Osteoblast (primary cell): ENCODE measurements at regions not wholly inside any gene's neighbourhood (a gene's known extent, or its start where the extent isn't known, plus 50 kb on each side); places are given as distances from the start of the nearest gene placed in this dataset.

Experiments
- DNase-seq: peaks from one replicate; pipeline ENCODE4 v3.0.0; 2011; ENCODE audit warnings: low spot score, mixed read lengths; ENCODE audit not compliant: insufficient read length; ENCODE audit errors: missing footprints
- H2AFZ ChIP-seq: 2 replicates; pipeline ENCODE4 v1.6.0; 2011; ENCODE audit warnings: mild to moderate bottlenecking, low read length
- H3K27ac ChIP-seq: 2 replicates; pipeline ENCODE4 v1.5.1; 2011; ENCODE audit warnings: mild to moderate bottlenecking, low read depth, low read length, moderate library complexity
- H3K27me3 ChIP-seq: 2 replicates; pipeline ENCODE4 v1.6.0; 2012; ENCODE audit warnings: mild to moderate bottlenecking, control low read depth, inconsistent platforms, low read length, moderate library complexity; ENCODE audit not compliant: insufficient read depth
- H3K36me3 ChIP-seq: 2 replicates; pipeline ENCODE4 v1.5.1; 2011; ENCODE audit warnings: mild to moderate bottlenecking, low read length, control low read depth, moderate library complexity; ENCODE audit not compliant: insufficient read depth
- H3K4me1 ChIP-seq: 2 replicates; pipeline ENCODE4 v1.5.1; 2011; ENCODE audit warnings: mild to moderate bottlenecking, low read length, control low read depth, moderate library complexity; ENCODE audit not compliant: insufficient read depth
- H3K4me2 ChIP-seq: 2 replicates; pipeline ENCODE4 v1.6.0; 2011; ENCODE audit warnings: mild to moderate bottlenecking, low read length; ENCODE audit not compliant: insufficient read depth
- H3K4me3 ChIP-seq: fragments of 200-600 bp; sonication (generic); 3 replicates; pipeline ENCODE4 v1.5.1; 2012; ENCODE audit warnings: mild to moderate bottlenecking, low read length, inconsistent platforms; ENCODE audit not compliant: insufficient read depth
- H3K79me2 ChIP-seq: 2 replicates; pipeline ENCODE4 v1.6.0; 2012; ENCODE audit warnings: mild to moderate bottlenecking, low read length, control low read depth, inconsistent platforms; ENCODE audit not compliant: insufficient read depth
- H3K9me3 ChIP-seq: 2 replicates; pipeline ENCODE4 v1.5.1; 2011; ENCODE audit warnings: low read depth, low read length, control low read depth
- H4K20me1 ChIP-seq: 2 replicates; pipeline ENCODE4 v1.6.0; 2012; ENCODE audit warnings: mild to moderate bottlenecking, low read length, control low read depth; ENCODE audit not compliant: insufficient read depth
- TF ChIP-seq, protein P1 (sequence below): IDR thresholded peaks from 2 replicates; pipeline ENCODE4 v1.5.1; 2011; ENCODE audit warnings: mild to moderate bottlenecking, low read depth, low read length, moderate library complexity; ENCODE audit errors: extremely low read depth

DNA sequence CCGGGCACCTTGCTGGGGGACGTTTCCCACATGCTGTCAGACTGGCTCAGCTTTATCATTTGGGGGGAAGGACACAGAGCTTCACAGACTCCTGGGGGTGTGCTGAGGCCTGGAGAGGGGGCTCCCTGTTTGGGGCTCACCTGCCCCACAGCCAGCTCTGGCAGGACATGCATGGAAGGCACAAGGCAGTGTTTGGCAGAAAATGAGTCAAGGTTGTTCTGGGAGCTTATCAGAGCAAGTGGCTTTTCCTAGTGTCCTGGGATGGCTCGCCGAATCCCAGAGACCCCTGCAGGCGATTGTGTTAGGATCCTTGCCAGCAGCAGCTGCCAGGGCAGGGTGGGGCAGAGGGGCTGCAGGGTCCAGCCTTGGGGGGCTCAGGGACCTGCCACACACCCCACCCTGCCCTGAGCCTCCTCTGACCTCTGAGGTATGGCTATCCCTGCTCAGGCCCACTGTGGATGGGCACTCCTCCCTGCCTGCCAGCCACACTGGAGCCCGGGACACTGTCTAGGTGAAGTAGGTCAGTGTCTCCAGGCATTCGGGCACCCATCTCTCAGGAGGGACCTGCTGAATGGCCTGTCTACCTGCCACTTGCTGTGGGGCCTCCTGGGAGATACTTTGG is 1323.0 kb downstream of the BRD1 start:
- Histone ChIP-seq H2AFZ (no peak overlapping the region), H3K27me3 (no peaks in the 10 kb centered on the region), H3K79me2 (no peaks in the 10 kb centered on the region), H3K9me3 (no peaks in the 10 kb centered on the region), H4K20me1 (no peaks in the 10 kb centered on the region), H3K27ac (no peak overlapping the region), H3K4me3 (no peak overlapping the region), H3K36me3 (no peaks in the 10 kb centered on the region), H3K4me1 (no peaks in the 10 kb centered on the region), H3K4me2 (no peak overlapping the region)
- DNase-seq, result no peak
- TF ChIP-seq, protein P1, sequence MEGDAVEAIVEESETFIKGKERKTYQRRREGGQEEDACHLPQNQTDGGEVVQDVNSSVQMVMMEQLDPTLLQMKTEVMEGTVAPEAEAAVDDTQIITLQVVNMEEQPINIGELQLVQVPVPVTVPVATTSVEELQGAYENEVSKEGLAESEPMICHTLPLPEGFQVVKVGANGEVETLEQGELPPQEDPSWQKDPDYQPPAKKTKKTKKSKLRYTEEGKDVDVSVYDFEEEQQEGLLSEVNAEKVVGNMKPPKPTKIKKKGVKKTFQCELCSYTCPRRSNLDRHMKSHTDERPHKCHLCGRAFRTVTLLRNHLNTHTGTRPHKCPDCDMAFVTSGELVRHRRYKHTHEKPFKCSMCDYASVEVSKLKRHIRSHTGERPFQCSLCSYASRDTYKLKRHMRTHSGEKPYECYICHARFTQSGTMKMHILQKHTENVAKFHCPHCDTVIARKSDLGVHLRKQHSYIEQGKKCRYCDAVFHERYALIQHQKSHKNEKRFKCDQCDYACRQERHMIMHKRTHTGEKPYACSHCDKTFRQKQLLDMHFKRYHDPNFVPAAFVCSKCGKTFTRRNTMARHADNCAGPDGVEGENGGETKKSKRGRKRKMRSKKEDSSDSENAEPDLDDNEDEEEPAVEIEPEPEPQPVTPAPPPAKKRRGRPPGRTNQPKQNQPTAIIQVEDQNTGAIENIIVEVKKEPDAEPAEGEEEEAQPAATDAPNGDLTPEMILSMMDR, result no peak

DNA sequence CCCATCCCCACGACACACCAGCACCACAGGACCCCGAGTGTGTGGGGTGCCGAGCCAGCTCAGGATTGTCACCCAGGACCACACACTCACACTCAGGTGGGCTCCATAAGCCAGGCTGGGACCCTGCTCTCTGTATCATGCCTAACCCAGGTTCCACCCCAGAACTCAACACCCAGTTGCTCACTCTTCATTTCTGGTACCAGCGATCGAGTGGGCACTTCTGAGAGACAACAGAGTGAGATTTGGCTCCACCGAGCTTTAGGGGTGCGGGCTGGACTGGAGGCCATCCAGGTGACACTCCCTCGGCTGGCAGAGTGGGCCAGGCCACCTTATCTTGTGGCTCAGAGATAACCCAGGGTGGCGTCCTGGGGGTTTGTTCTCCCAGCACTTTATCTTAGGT is 1323.8 kb downstream of the BRD1 start:
- Histone ChIP-seq H3K27ac (no peak overlapping the region), H4K20me1 (no peaks in the 10 kb centered on the region), H3K4me2 (no peak overlapping the region), H3K4me3 (no peak overlapping the region), H3K36me3 (no peaks in the 10 kb centered on the region), H3K4me1 (no peaks in the 10 kb centered on the region), H3K27me3 (no peaks in the 10 kb centered on the region), H3K79me2 (no peaks in the 10 kb centered on the region), H2AFZ (no peak overlapping the region), H3K9me3 (no peaks in the 10 kb centered on the region)
- TF ChIP-seq, protein P1, result no peak
- no peak for DNase-seq

DNA sequence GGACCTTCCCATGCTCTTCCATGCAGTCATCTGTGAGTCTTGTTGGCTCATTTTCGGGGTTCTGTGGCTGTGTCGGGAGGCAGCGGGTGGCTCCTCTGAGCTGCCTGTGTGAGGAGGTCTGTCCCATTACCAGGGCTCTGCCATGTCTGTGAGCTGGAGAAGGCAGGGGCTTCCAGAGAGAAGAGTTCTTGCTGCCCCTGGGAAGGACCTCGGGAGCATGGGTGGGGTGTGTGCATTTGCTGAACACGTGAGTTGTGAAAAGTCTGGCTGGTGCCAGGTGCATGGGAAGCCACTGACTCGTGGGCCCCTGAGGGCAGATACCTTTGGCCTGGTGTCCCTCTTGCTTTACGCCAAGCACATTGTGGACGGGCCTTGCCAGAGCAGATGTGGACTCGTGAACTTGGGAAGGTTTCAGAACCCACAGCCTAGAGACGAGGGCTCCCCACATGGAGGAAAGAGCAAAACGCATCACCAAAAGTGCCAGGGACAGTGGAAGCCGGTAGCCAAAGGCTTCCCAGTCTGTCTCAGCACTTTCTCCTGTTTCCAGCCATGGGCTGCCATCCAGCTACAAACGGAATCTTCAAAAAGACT is 1324.5 kb downstream of the BRD1 start:
- TF ChIP-seq, protein P1, result no peak
- no peak overlapping the region for H3K4me3 ChIP-seq
- no peaks in the 10 kb centered on the region for H4K20me1 ChIP-seq
- H2AFZ ChIP-seq, result no peak overlapping the region
- H3K27me3 ChIP-seq, result no peaks in the 10 kb centered on the region
- no peaks in the 10 kb centered on the region for H3K4me1 ChIP-seq
- H3K4me2 ChIP-seq, result no peak overlapping the region
- H3K9me3 ChIP-seq, result no peaks in the 10 kb centered on the region
- no peaks in the 10 kb centered on the region for H3K36me3 ChIP-seq
- no peak overlapping the region for H3K27ac ChIP-seq
- no peaks in the 10 kb centered on the region for H3K79me2 ChIP-seq
- no peak for DNase-seq

DNA sequence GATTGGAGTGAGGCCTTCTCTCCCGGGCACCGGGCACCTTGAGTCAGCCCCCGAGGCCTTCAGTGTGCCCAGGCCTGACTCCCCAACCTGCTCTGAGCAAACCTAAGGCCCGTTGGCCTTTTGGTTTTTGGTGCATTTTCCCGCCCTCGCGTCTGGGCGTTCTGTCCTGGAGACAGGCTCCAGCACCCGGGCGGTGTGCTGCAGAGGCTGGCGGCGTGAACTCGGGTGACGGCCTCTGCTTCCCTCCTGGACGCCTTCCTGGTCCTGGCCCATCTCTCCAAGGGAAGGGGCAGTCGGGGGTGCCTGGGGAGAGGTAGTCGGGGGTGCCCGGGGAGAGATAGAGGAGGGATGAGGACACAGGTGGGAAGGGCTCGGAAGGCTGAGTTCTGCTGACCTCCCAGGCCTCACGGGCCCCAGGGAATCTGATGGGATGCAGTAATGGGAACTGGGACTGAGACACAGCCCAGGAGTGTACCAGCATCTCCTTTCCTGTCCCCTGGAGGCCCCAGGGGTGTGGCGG is 1326.4 kb downstream of the BRD1 start:
- H4K20me1 ChIP-seq, result no peaks in the 10 kb centered on the region
- no peaks in the 10 kb centered on the region for H3K36me3 ChIP-seq
- H2AFZ ChIP-seq, result no peak overlapping the region
- TF ChIP-seq, protein P1, result no peak
- H3K79me2 ChIP-seq, result no peaks in the 10 kb centered on the region
- H3K27me3 ChIP-seq, result no peaks in the 10 kb centered on the region
- DNase-seq, result no peak
- H3K9me3 ChIP-seq, result no peaks in the 10 kb centered on the region
- no peak overlapping the region for H3K4me3 ChIP-seq
- no peaks in the 10 kb centered on the region for H3K4me1 ChIP-seq
- H3K27ac ChIP-seq, result no peak overlapping the region
- H3K4me2 ChIP-seq, result no peak overlapping the region
